SJCRH30 (cell line): ENCODE measurements at regions not wholly inside any gene's neighbourhood (a gene's known extent, or its start where the extent isn't known, plus 50 kb on each side); places are given as distances from the start of the nearest gene placed in this dataset.

Experiments
- DNase-seq, 2 experiments: peaks; one replicate each; pipeline ENCODE4 v3.0.0-alpha.2; 2015 to 2020
- H3K27ac ChIP-seq: fragments of 250-450 bp; sonication (Bioruptor Pico); 2 replicates; pipeline ENCODE4 v1.5.1; 2020; ENCODE audit warnings: mild to moderate bottlenecking, moderate library complexity
- H3K27me3 ChIP-seq: fragments of 250-450 bp; sonication (Bioruptor Pico); 2 replicates; pipeline ENCODE4 v1.5.1; 2020; ENCODE audit warnings: mild to moderate bottlenecking, moderate library complexity
- H3K36me3 ChIP-seq: fragments of 250-450 bp; sonication (Bioruptor Pico); 2 replicates; pipeline ENCODE4 v1.5.1; 2020; ENCODE audit warnings: mild to moderate bottlenecking, moderate library complexity
- H3K4me1 ChIP-seq: fragments of 250-450 bp; sonication (Bioruptor Pico); 2 replicates; pipeline ENCODE4 v1.5.1; 2020; ENCODE audit warnings: mild to moderate bottlenecking, moderate library complexity
- H3K4me3 ChIP-seq: fragments of 250-450 bp; sonication (Bioruptor Pico); 2 replicates; pipeline ENCODE4 v1.5.1; 2020; ENCODE audit warnings: mild to moderate bottlenecking, moderate library complexity
- H3K9me3 ChIP-seq: fragments of 250-450 bp; sonication (Bioruptor Pico); replicated peaks from 2 replicates; pipeline ENCODE4 v1.5.1; 2020; ENCODE audit warnings: mild to moderate bottlenecking, moderate library complexity

- H3K27me3 ChIP-seq: no peaks in the 10 kb centered on the region
- no peaks in the 10 kb centered on the region for H3K36me3 ChIP-seq
- DNase-seq: no peak
- H3K4me3 ChIP-seq: no peak overlapping the region
- no peaks in the 10 kb centered on the region for H3K4me1 ChIP-seq
- H3K27ac ChIP-seq: no peak overlapping the region
- H3K9me3 ChIP-seq: no peaks in the 10 kb centered on the region
These were observed 150.8 kb upstream of the PTGFR start for GRCh38 chr1:78340006-78340405.

GRCh38 chr1:78348496-78349284 is 142.1 kb upstream of the PTGFR start:
- H3K4me1 ChIP-seq: no peaks in the 10 kb centered on the region
- no peak overlapping the region for H3K4me3 ChIP-seq
- no peak for DNase-seq
- no peaks in the 10 kb centered on the region for H3K27me3 ChIP-seq
- H3K9me3 ChIP-seq: no peaks in the 10 kb centered on the region
- no peak overlapping the region for H3K27ac ChIP-seq
- no peaks in the 10 kb centered on the region for H3K36me3 ChIP-seq

GRCh38 chr1:78351551-78352216 is 139.1 kb upstream of the PTGFR start:
- Histone ChIP-seq H3K27ac (no peak overlapping the region), H3K9me3 (no peaks in the 10 kb centered on the region), H3K4me3 (no peak overlapping the region), H3K27me3 (no peaks in the 10 kb centered on the region), H3K4me1 (no peaks in the 10 kb centered on the region), H3K36me3 (no peaks in the 10 kb centered on the region)
- DNase-seq: no peak

- H3K36me3 ChIP-seq: no peaks in the 10 kb centered on the region
- H3K9me3 ChIP-seq: no peaks in the 10 kb centered on the region
- no peak overlapping the region for H3K27ac ChIP-seq
- no peaks in the 10 kb centered on the region for H3K4me1 ChIP-seq
- no peak for DNase-seq
- H3K27me3 ChIP-seq: no peaks in the 10 kb centered on the region
- no peak overlapping the region for H3K4me3 ChIP-seq
These were observed 135.1 kb upstream of the PTGFR start for GRCh38 chr1:78355656-78356055.

GRCh38 chr1:78358165-78358564 is 132.6 kb upstream of the PTGFR start:
- no peaks in the 10 kb centered on the region for H3K4me1 ChIP-seq
- no peaks in the 10 kb centered on the region for H3K36me3 ChIP-seq
- H3K27ac ChIP-seq: no peak overlapping the region
- no peaks in the 10 kb centered on the region for H3K27me3 ChIP-seq
- no peak overlapping the region for H3K4me3 ChIP-seq
- no peak for DNase-seq
- H3K9me3 ChIP-seq: no peaks in the 10 kb centered on the region

GRCh38 chr1:78359666-78360065 is 131.1 kb upstream of the PTGFR start:
- H3K36me3 ChIP-seq: no peaks in the 10 kb centered on the region
- no peaks in the 10 kb centered on the region for H3K4me1 ChIP-seq
- H3K27ac ChIP-seq: no peak overlapping the region
- no peaks in the 10 kb centered on the region for H3K27me3 ChIP-seq
- DNase-seq: no peak
- no peak overlapping the region for H3K4me3 ChIP-seq
- no peaks in the 10 kb centered on the region for H3K9me3 ChIP-seq

- Histone ChIP-seq H3K36me3 (no peaks in the 10 kb centered on the region), H3K27me3 (no peaks in the 10 kb centered on the region), H3K4me3 (no peak overlapping the region), H3K4me1 (no peaks in the 10 kb centered on the region), H3K27ac (no peak overlapping the region), H3K9me3 (no peaks in the 10 kb centered on the region)
- DNase-seq: no peak
These were observed 130.2 kb upstream of the PTGFR start for GRCh38 chr1:78360584-78360983.

GRCh38 chr1:78367700-78368099 is 123.1 kb upstream of the PTGFR start:
- no peak overlapping the region for H3K27ac ChIP-seq
- no peaks in the 10 kb centered on the region for H3K4me1 ChIP-seq
- H3K4me3 ChIP-seq: no peak overlapping the region
- DNase-seq: no peak
- H3K9me3 ChIP-seq: no peaks in the 10 kb centered on the region
- no peaks in the 10 kb centered on the region for H3K36me3 ChIP-seq
- no peaks in the 10 kb centered on the region for H3K27me3 ChIP-seq

GRCh38 chr1:78369546-78369945 is 121.2 kb upstream of the PTGFR start:
- no peak overlapping the region for H3K27ac ChIP-seq
- H3K36me3 ChIP-seq: no peaks in the 10 kb centered on the region
- H3K4me3 ChIP-seq: no peak overlapping the region
- no peaks in the 10 kb centered on the region for H3K9me3 ChIP-seq
- no peak for DNase-seq
- H3K4me1 ChIP-seq: no peaks in the 10 kb centered on the region
- no peaks in the 10 kb centered on the region for H3K27me3 ChIP-seq

- H3K4me1 ChIP-seq: no peaks in the 10 kb centered on the region
- no peaks in the 10 kb centered on the region for H3K27me3 ChIP-seq
- H3K4me3 ChIP-seq: no peak overlapping the region
- no peaks in the 10 kb centered on the region for H3K36me3 ChIP-seq
- no peaks in the 10 kb centered on the region for H3K9me3 ChIP-seq
- no peak overlapping the region for H3K27ac ChIP-seq
- no peak for DNase-seq
These were observed 120.4 kb upstream of the PTGFR start for GRCh38 chr1:78370356-78370755.

GRCh38 chr1:78370779-78371482 is 119.8 kb upstream of the PTGFR start:
- Histone ChIP-seq H3K4me3 (no peak overlapping the region), H3K27ac (no peak overlapping the region), H3K4me1 (no peaks in the 10 kb centered on the region), H3K9me3 (no peaks in the 10 kb centered on the region), H3K36me3 (no peaks in the 10 kb centered on the region), H3K27me3 (no peaks in the 10 kb centered on the region)
- no peak for DNase-seq

GRCh38 chr1:78373676-78374075 is 117.1 kb upstream of the PTGFR start:
- Histone ChIP-seq H3K36me3 (no peaks in the 10 kb centered on the region), H3K4me1 (no peaks in the 10 kb centered on the region), H3K27ac (no peak overlapping the region), H3K9me3 (no peaks in the 10 kb centered on the region), H3K4me3 (no peak overlapping the region), H3K27me3 (no peaks in the 10 kb centered on the region)
- no peak for DNase-seq

- Histone ChIP-seq H3K4me1 (no peaks in the 10 kb centered on the region), H3K27ac (no peak overlapping the region)
- DNase-seq: no peak
These were observed 114.8 kb upstream of the PTGFR start for GRCh38 chr1:78375996-78376395.

GRCh38 chr1:78377356-78377928 is 113.3 kb upstream of the PTGFR start:
- Histone ChIP-seq H3K27me3 (no peaks in the 10 kb centered on the region), H3K4me1 (no peaks in the 10 kb centered on the region), H3K36me3 (no peaks in the 10 kb centered on the region), H3K27ac (no peak overlapping the region), H3K9me3 (no peaks in the 10 kb centered on the region), H3K4me3 (no peak overlapping the region)
- DNase-seq: no peak

More at GRCh38 chr1:78375996-78376395, 114.8 kb upstream of the PTGFR start:
- Histone ChIP-seq H3K4me3 (no peak overlapping the region), H3K9me3 (no peaks in the 10 kb centered on the region), H3K36me3 (no peaks in the 10 kb centered on the region), H3K27me3 (no peaks in the 10 kb centered on the region)

- DNase-seq: no peak
- no peaks in the 10 kb centered on the region for H3K9me3 ChIP-seq
- no peak overlapping the region for H3K27ac ChIP-seq
- no peak overlapping the region for H3K4me3 ChIP-seq
- H3K36me3 ChIP-seq: no peaks in the 10 kb centered on the region
- H3K27me3 ChIP-seq: no peaks in the 10 kb centered on the region
- no peaks in the 10 kb centered on the region for H3K4me1 ChIP-seq
These were observed 106.9 kb upstream of the PTGFR start for GRCh38 chr1:78383923-78384322.
